CD4-positive, alpha-beta T cell treated with Interleukin-1 beta for 1 hour (primary cell): ENCODE measurements at regions not wholly inside any gene's neighbourhood (a gene's known extent, or its start where the extent isn't known, plus 50 kb on each side); places are given as distances from the start of the nearest gene placed in this dataset.
"Not testable (repeated sequence)": the region's sequence is repeated elsewhere in the genome, so short reads cannot be mapped to it uniquely, and the experiment has no call there.

Source experiments
- DNase-seq, 2 donors: peaks; one replicate each; pipeline ENCODE4 v3.0.0-alpha.2; 2020 to 2022

- DNase-seq = no peak
Measured at GRCh38 chr13:81916461-81916860, 1575.5 kb upstream of the SPRY2 start.

DNA sequence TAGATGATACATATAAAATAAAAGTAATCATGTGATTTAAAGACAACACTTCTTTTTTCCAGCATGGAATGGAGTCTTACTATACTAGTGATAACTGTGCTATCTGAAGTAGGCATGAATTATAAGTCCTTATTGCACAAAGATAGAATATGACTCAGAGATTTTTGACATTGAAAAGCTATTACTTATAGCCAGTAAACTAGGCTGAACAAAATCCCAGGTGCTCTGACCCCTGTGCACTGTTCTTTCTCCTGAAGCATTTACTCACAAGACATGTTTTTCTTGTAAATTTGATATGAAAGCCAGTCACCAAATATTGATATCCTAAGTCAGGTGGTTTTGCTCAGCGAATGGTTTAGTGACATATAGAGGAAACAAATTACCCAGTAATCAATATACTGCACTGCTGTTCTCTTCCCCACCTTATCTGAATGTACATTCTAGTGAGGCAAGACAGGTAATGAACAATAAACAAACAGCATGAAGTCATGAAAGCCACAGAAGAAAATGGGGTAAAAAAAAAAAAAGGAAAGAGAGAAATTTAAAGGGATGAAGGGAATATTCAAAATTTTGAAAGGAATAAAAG lies 1567.0 kb upstream of the SPRY2 start:
- no peak for DNase-seq

- no peak for DNase-seq
Measured at GRCh38 chr13:81888855-81889254, 1547.9 kb upstream of the SPRY2 start.

GRCh38 chr13:81874681-81875661 lies 1534.0 kb upstream of the SPRY2 start:
- DNase-seq = no peak

GRCh38 chr13:81874253-81874652 lies 1533.3 kb upstream of the SPRY2 start:
- no peak for DNase-seq

DNA sequence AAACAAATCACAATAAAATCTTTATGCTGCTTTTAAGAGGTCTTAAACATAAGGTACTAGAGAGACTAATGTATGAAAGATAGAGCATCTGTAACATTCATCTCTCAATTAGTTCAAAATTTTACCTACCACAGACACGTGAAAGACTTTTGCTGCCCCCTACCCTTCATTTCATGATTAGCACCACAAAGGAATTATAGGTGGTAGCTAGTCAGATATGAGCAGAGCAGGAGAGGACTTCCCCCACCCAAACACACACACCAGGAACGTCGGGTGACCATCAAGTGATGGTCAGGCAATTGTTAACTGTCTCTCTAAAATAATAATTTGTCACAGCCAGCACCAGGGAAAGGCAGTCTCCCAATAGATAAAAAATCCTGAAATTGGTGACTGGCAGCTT lies 1531.7 kb upstream of the SPRY2 start:
- no peak for DNase-seq

- not testable (repeated sequence) for DNase-seq
Measured at GRCh38 chr13:81871751-81872325, 1530.9 kb upstream of the SPRY2 start.

- no peak for DNase-seq
Measured at GRCh38 chr13:81848291-81848690, 1507.4 kb upstream of the SPRY2 start.

- no peak for DNase-seq
Measured at GRCh38 chr13:81846771-81847170, 1505.8 kb upstream of the SPRY2 start.

GRCh38 chr13:81821259-81821658 lies 1480.3 kb upstream of the SPRY2 start:
- no peak for DNase-seq

DNA sequence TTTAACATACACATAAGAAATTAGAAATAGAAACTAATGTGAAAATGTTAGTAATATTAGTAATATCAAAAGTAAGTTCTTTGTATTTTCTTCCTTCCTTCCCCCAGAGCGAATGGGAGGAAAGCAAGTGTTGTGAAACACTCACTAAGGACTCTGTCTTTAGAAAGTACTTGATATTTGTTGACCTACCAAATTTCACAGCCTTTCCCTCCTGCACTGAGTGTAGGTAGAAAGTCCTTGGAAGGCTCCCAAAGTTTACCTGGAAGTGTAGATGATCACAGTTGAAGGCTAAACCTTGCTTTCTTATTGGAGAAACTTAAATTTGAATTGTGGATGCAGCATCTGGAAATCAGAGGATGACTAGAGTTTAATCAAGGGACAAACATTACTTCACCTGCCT lies 1459.5 kb upstream of the SPRY2 start:
- no peak for DNase-seq

- no peak for DNase-seq
Measured at GRCh38 chr13:81795710-81796109, 1454.8 kb upstream of the SPRY2 start.

GRCh38 chr13:81791641-81792040 lies 1450.7 kb upstream of the SPRY2 start:
- DNase-seq = no peak

GRCh38 chr13:81781471-81781870 lies 1440.5 kb upstream of the SPRY2 start:
- DNase-seq = no peak

GRCh38 chr13:81779876-81780275 lies 1439.0 kb upstream of the SPRY2 start:
- DNase-seq = no peak

DNA sequence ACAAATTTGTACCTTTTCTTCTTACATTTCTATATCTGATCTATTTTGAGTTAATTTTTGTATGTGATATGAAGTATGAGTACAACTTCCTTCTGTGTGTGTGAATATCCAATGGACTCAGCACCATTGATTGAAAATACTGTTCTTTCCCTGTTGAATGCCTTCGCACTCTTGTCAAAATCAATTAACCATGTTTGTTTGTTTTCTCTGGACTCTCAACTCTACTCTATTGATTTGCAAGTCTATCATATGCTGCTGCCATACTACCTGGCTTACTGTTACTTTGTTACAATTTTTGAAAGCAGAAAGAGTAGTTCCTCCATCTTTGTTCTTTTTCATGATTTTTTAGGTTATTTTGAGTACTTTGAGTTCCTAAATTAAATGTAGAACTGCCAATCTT lies 1437.4 kb upstream of the SPRY2 start:
- no peak for DNase-seq

- DNase-seq = no peak
Measured at GRCh38 chr13:81773263-81773662, 1432.3 kb upstream of the SPRY2 start.

DNA sequence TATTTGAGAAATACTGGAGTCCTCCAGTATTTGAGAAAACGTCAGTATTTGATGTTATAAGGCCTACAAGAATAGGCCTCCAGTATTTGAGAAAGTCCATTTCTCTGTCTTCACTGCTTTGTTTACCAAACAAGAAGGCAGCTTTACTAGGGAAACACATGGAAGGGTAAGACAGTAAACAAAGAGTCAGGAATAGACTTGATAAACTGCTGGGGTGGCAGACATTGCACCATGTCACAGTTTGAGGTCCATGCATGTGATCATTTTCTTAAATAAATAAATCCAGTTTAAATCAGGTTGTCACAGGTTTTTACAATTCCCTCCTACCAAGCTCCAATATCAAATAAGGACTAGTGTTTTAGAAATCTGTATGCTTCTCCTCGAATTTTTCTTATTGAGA lies 1431.0 kb upstream of the SPRY2 start:
- DNase-seq = no peak

- DNase-seq = no peak
Measured at GRCh38 chr13:81770868-81771505, 1430.1 kb upstream of the SPRY2 start.

GRCh38 chr13:81762449-81762848 lies 1421.5 kb upstream of the SPRY2 start:
- no peak for DNase-seq

- no peak for DNase-seq
Measured at GRCh38 chr13:81760316-81760715, 1419.4 kb upstream of the SPRY2 start.

DNA sequence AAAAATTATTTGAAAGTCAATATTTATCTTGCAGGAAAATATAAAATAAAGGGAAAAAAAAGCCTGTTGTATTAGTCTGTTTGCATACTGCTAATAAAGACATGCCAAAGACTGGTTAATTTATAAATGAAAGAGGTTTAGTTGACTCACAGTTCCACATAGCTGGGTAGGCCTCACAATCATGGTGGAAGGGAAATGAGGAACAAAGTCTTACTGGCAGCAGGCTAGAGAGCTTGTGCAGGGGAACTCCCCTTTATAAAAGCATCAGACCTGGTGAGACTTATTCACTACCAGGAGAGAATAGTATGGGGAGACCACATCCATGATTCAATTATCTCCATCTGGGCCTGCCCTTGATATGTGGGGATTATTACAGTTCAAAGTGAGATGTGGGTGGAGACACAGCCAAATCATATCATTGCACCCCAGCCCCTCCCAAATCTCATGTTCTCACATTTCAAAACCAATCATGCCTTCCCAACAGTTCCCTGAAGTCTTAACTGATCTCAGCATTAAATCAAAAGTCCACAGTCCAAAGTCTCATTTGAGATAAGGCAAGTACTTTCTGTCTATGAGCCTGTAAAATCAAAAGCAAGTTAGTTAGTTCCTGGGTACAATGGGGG lies 1416.5 kb upstream of the SPRY2 start:
- no peak for DNase-seq

- DNase-seq = no peak
Measured at GRCh38 chr13:81745391-81745790, 1404.5 kb upstream of the SPRY2 start.
